SK-N-SH treated with all-trans-retinoic acid at 6 μM for 48 hours (cell line): ENCODE measurements at regions not wholly inside any gene's neighbourhood (a gene's known extent, or its start where the extent isn't known, plus 50 kb on each side); places are given as distances from the start of the nearest gene placed in this dataset.

Experiments
- GLIS3 ChIP-seq: fragments of 250-450 bp; sonication (Bioruptor Pico); IDR thresholded peaks from 2 replicates; pipeline ENCODE4 v1.5.0; 2020; ENCODE audit warnings: mild to moderate bottlenecking, moderate library complexity
- POU6F1 ChIP-seq: fragments of 250-450 bp; sonication (Bioruptor Pico); IDR thresholded peaks from 2 replicates; pipeline ENCODE4 v1.8.0; 2021; ENCODE audit warnings: low read depth, mild to moderate bottlenecking, moderate library complexity, borderline replicate concordance
- PPARA ChIP-seq: fragments of 250-450 bp; sonication (Bioruptor Pico); IDR thresholded peaks from 2 replicates; pipeline ENCODE4 v1.5.0; 2020; ENCODE audit warnings: mild to moderate bottlenecking, borderline replicate concordance
- SNAI2 ChIP-seq: fragments of 250-450 bp; sonication (Bioruptor Pico); IDR thresholded peaks from 2 replicates; pipeline ENCODE4 v1.5.0; 2020; ENCODE audit warnings: mild to moderate bottlenecking, moderate library complexity
- TSHZ2 ChIP-seq: fragments of 250-450 bp; sonication (Bioruptor Pico); IDR thresholded peaks from 2 replicates; pipeline ENCODE4 v1.5.0; 2020; ENCODE audit warnings: mild to moderate bottlenecking, moderate library complexity
- ZC3H10 ChIP-seq: fragments of 250-450 bp; sonication (Bioruptor Pico); IDR thresholded peaks from 2 replicates; pipeline ENCODE4 v1.5.1; 2021; ENCODE audit warnings: mild to moderate bottlenecking, moderate library complexity

- no peak for TF ChIP-seq GLIS3
- TF ChIP-seq POU6F1 (CRISPR knock-in tag): no peak
- no peak for TF ChIP-seq PPARA
- TF ChIP-seq TSHZ2 (CRISPR knock-in tag): no peak
- no peak for TF ChIP-seq ZC3H10
- no peak for TF ChIP-seq SNAI2 (CRISPR knock-in tag)
Measured at GRCh38 chr1:209048941-209049669, 534.4 kb upstream of the CAMK1G start.
